ENCODE measurements at regions not wholly inside any gene's neighbourhood (a gene's known extent, or its start where the extent isn't known, plus 50 kb on each side); places are given as distances from the start of the nearest gene placed in this dataset.

GRCh38 chr9:100919506-100919905, 109.0 kb upstream of the PLPPR1 start:
- no peak for TF ChIP-seq CTCF (IDR thresholded peaks at IDR 0.05)
- no peak for TF ChIP-seq POLR2A (IDR thresholded peaks at IDR 0.05)

Data from Peyer's patch (tissue), 4 donors.